Adrenal gland (tissue), 9 donors: ENCODE measurements at regions not wholly inside any gene's neighbourhood (a gene's known extent, or its start where the extent isn't known, plus 50 kb on each side); places are given as distances from the start of the nearest gene placed in this dataset.
"Not testable (repeated sequence)": the region's sequence is repeated elsewhere in the genome, so short reads cannot be mapped to it uniquely, and the experiment has no call there.

Source experiments
- DNase-seq, 7 donors: peaks; one replicate each; pipeline ENCODE4 v3.0.0-alpha.2; 2019 to 2020
- H3K27ac ChIP-seq, 5 donors: fragments of 200-600 bp; sonication (generic) in 4 of 5; 1 replicate in 3 of 5; 2 replicates in 2 of 5; pipeline versions ENCODE4 v1.5.1 to v1.8.0; 2016 to 2020; ENCODE audit warnings: mild to moderate bottlenecking in 1 of 5
- H3K27me3 ChIP-seq: fragments of 200-600 bp; 2 replicates; pipeline ENCODE4 v1.8.0; 2021
- H3K36me3 ChIP-seq, 2 donors: fragments of 200-600 bp; replicated peaks in 1 of 2; 1 replicate in 1 of 2; 2 replicates in 1 of 2; pipeline versions ENCODE4 v1.5.1 to v1.8.0; 2018 to 2022
- H3K4me1 ChIP-seq, 2 donors: fragments of 200-600 bp; replicated peaks in 1 of 2; 1 replicate in 1 of 2; 2 replicates in 1 of 2; pipeline versions ENCODE4 v1.5.1 to v1.8.0; 2018 to 2021
- H3K4me3 ChIP-seq, 4 donors: fragments of 200-600 bp; sonication (generic) in 3 of 4; one replicate each; pipeline ENCODE4 v1.5.1; 2016 to 2018
- H3K9me3 ChIP-seq, 3 donors: fragments of 200-600 bp; sonication (generic) in 1 of 3; replicated peaks in 1 of 3; 1 replicate in 2 of 3; 2 replicates in 1 of 3; pipeline versions ENCODE4 v1.5.1 to v1.8.0; 2016 to 2021
- POLR2A ChIP-seq, 2 donors: fragments of 450-650 bp; IDR thresholded peaks; one replicate each; pipeline ENCODE4 v1.6.1; 2017; ENCODE audit warnings: antibody characterized with exemption in 2 of 2, mild to moderate bottlenecking in 2 of 2, moderate library complexity in 1 of 2
- WGBS, 4 donors: extraction: QIAGEN DNeasy Blood & Tissue Kit in 2 of 4; methylation state at CpG; one replicate each; pipeline versions ENCODE4 v1.1.5 to v1.1.7; 2013 to 2017; 5-methylcytosine and 5-hydroxymethylcytosine counted together
- intact Hi-C, 2 donors: fragments of 100-400 bp; cut with DNase I; formaldehyde crosslinking; loops; one replicate each; pipeline versions ENCODE4 v1.14.1 to v1.15.0; 2022 to 2023
- TF ChIP-seq, protein P1 (sequence below), 6 experiments: fragments of 450-650 bp in 4 of 6; fragments of 200-600 bp in 2 of 6; sonication (generic) in 1 of 6; IDR thresholded peaks; 1 replicate in 5 of 6; 2 replicates in 1 of 6; pipeline versions ENCODE4 v1.5.1 to v1.8.0; 2016 to 2021; ENCODE audit warnings: antibody characterized with exemption in 6 of 6, mild to moderate bottlenecking in 2 of 6, moderate library complexity in 1 of 6
- donor health status: healthy with polysubstance abuse.
- donor health status: Bipolar disorder and iron deficiency.
- donor health status: DM: yes; HTN: yes; CAD: no.
- donor health status: DM: no; HTN: no; CAD: no.
- donor health status: DM: no; HTN: no; CAD: no.

DNA sequence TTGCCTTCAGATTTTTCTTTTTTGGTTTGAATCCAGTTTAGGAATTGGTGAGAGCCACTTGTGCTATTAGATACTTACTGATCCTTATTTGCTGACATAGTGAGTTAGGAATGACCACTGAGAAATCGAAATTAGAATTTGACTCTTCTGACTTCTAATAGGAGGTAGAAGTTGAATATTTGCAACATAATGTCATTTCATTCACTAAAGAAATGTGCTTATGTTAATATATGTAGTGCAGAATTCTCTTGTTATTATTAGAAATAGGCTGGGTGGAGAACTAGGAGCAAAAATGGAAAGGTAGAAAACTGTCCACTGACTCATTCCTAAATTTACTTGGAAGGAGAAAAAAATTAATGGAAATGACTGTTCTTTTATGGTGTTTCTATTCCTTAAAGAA is 538.2 kb upstream of the SGO1 start:
- no peak for DNase-seq
- TF ChIP-seq, protein P1, sequence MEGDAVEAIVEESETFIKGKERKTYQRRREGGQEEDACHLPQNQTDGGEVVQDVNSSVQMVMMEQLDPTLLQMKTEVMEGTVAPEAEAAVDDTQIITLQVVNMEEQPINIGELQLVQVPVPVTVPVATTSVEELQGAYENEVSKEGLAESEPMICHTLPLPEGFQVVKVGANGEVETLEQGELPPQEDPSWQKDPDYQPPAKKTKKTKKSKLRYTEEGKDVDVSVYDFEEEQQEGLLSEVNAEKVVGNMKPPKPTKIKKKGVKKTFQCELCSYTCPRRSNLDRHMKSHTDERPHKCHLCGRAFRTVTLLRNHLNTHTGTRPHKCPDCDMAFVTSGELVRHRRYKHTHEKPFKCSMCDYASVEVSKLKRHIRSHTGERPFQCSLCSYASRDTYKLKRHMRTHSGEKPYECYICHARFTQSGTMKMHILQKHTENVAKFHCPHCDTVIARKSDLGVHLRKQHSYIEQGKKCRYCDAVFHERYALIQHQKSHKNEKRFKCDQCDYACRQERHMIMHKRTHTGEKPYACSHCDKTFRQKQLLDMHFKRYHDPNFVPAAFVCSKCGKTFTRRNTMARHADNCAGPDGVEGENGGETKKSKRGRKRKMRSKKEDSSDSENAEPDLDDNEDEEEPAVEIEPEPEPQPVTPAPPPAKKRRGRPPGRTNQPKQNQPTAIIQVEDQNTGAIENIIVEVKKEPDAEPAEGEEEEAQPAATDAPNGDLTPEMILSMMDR (IDR thresholded peaks at IDR 0.05) = no peak
- no peak for TF ChIP-seq POLR2A (IDR thresholded peaks at IDR 0.05)

GRCh38 chr3:20716425-20716824 is 530.4 kb upstream of the SGO1 start:
- H3K27ac ChIP-seq, H3K27me3 ChIP-seq, intact Hi-C loops, DNase-seq, H3K9me3 ChIP-seq, H3K4me1 ChIP-seq, H3K4me3 ChIP-seq, H3K36me3 ChIP-seq: not testable (repeated sequence)
- 80 to 96% (median 93%) methylated on average over 2 of the region's 2 CpGs for WGBS, 4 donors

More for the DNA sequence above, 538.2 kb upstream of the SGO1 start:
- Histone ChIP-seq H3K27ac (no peak overlapping the region), H3K27me3 (no peaks in the 10 kb centered on the region), H3K9me3 (no peaks in the 10 kb centered on the region), H3K4me1 (no peaks in the 10 kb centered on the region), H3K4me3 (no peak overlapping the region), H3K36me3 (no peaks in the 10 kb centered on the region)
- intact Hi-C loops = no loop called here
- WGBS, 4 donors = 71 to 92% (median 83%) methylated on average over 1 of the region's 1 CpG

GRCh38 chr3:20701641-20702040 is 515.6 kb upstream of the SGO1 start:
- WGBS, 4 donors = 67 to 71% (median 67%) methylated on average over 1 of the region's 1 CpG
- Histone ChIP-seq H3K27ac (no peak overlapping the region), H3K9me3 (peaks cover 0 to 4% (median 0%) of the 10 kb centered on the region in 3 donors), H3K27me3 (no peaks in the 10 kb centered on the region), H3K4me1 (no peaks in the 10 kb centered on the region), H3K4me3 (no peak overlapping the region), H3K36me3 (no peaks in the 10 kb centered on the region)
- DNase-seq = no peak
- intact Hi-C loops = no loop called here
- TF ChIP-seq, protein P1 (IDR thresholded peaks at IDR 0.05) = no peak
- no peak for TF ChIP-seq POLR2A (IDR thresholded peaks at IDR 0.05)

GRCh38 chr3:20700714-20701113 is 514.7 kb upstream of the SGO1 start:
- WGBS, 4 donors = 50 to 70% (median 66%) methylated on average over 2 of the region's 2 CpGs
- no peaks in the 10 kb centered on the region for H3K27me3 ChIP-seq
- H3K9me3 ChIP-seq = peaks cover 0 to 4% (median 0%) of the 10 kb centered on the region in 3 donors
- no peak for TF ChIP-seq POLR2A (IDR thresholded peaks at IDR 0.05)
- TF ChIP-seq, protein P1 (IDR thresholded peaks at IDR 0.05) = no peak
- no peak for DNase-seq
- H3K36me3 ChIP-seq = no peaks in the 10 kb centered on the region
- intact Hi-C loops = no loop called here
- H3K4me1 ChIP-seq = no peaks in the 10 kb centered on the region
- no peak overlapping the region for H3K4me3 ChIP-seq
- no peak overlapping the region for H3K27ac ChIP-seq

DNA sequence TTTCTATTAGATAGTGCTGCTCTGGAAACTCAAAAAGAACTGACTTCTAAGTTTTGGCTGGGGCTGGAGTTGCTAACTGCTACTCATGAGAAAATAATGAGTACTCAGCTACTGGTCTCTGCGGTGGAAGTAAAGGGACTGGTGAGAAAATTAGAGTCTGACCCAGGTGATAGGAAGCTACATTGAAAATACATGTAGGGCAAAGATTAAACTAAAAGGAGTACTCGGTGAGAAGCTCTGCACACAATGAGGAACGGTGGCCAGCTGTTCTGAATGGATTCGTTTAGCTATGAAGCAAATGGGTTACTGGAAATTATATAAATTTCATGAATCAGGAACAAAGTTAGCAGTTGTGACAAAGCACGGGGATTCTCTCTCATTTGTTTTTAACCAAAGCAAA is 512.9 kb upstream of the SGO1 start:
- no peak overlapping the region for H3K4me3 ChIP-seq
- H3K9me3 ChIP-seq = no peaks in the 10 kb centered on the region
- H3K36me3 ChIP-seq = no peaks in the 10 kb centered on the region
- H3K27me3 ChIP-seq = no peaks in the 10 kb centered on the region
- 84 to 91% (median 86%) methylated on average over 5 of the region's 5 CpGs for WGBS, 4 donors
- intact Hi-C loops = no loop called here
- H3K27ac ChIP-seq = no peak overlapping the region
- TF ChIP-seq, protein P1 (IDR thresholded peaks at IDR 0.05) = no peak
- TF ChIP-seq POLR2A (IDR thresholded peaks at IDR 0.05) = no peak
- H3K4me1 ChIP-seq = no peaks in the 10 kb centered on the region
- DNase-seq = no peak
